ENCODE measurements at regions not wholly inside any gene's neighbourhood (a gene's known extent, or its start where the extent isn't known, plus 50 kb on each side); places are given as distances from the start of the nearest gene placed in this dataset.

DNA sequence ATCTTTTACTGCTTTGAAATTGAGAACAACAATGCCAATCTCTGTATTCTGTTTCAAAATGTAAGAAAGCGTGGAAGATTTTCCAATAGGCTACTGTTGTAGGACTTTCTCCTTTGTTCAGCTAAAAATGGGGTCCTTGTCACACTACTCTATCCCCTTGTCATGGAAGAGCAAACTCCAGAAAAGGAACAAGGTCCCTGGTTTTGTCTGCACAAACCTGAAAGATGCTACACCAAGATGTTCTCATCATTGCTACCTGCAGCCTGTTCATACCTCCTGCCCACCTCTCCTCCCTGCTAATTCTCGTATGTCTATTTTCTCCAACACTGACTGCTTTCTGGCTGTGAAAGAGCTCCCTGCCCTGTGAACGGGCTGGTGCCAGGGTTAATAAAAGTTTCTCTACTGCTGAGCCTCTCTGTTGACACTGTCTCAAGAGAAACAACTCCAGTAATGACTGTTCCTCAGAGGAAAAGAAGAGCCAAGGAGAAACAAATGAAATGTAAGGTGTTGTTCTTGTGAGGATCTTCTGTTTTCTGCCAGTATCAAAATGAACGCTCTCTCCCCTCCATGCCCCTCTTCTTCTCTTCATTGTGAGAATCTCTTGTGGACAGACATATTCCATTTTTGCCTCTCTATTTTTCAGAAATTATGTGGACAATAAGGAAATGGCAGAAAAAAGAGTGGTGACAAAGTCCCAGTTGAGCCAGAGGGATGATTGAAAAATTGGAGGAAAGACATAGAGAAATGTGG, 287.1 kb downstream of the ADGB start:
- TF ChIP-seq POLR2A (IDR thresholded peaks at IDR 0.05) (no peak), CTCF (IDR thresholded peaks at IDR 0.05 in 8 of 11, conservative IDR thresholded peaks at IDR 0.05 in 3 of 11) (no peak)

Data from spleen (tissue), 7 donors.